Karpas-422 (cell line): ENCODE measurements at regions not wholly inside any gene's neighbourhood (a gene's known extent, or its start where the extent isn't known, plus 50 kb on each side); places are given as distances from the start of the nearest gene placed in this dataset.

Experiments used
- DNase-seq: peaks from one replicate; pipeline ENCODE4 v3.0.0-alpha.2; 2015
- H2AFZ ChIP-seq: fragments of 200-600 bp; sonication (generic); 2 replicates; pipeline ENCODE4 v1.6.1; 2014; ENCODE audit warnings: antibody characterized with exemption, low read length, mixed read lengths
- H3K27ac ChIP-seq: fragments of 200-600 bp; sonication (generic); 2 replicates; pipeline ENCODE4 v1.5.1; 2014; ENCODE audit warnings: mild to moderate bottlenecking, low read length, moderate library complexity
- H3K27me3 ChIP-seq: fragments of 200-600 bp; sonication (generic); 2 replicates; pipeline ENCODE4 v1.6.1; 2014; ENCODE audit warnings: low read length, mixed read lengths
- H3K36me3 ChIP-seq: fragments of 200-600 bp; sonication (generic); 2 replicates; pipeline ENCODE4 v1.6.1; 2014; ENCODE audit warnings: low read length, mixed read lengths; ENCODE audit not compliant: insufficient read depth
- H3K4me1 ChIP-seq: fragments of 200-600 bp; sonication (generic); 2 replicates; pipeline ENCODE4 v1.6.1; 2014; ENCODE audit warnings: mild to moderate bottlenecking, low read length, mixed read lengths
- H3K4me2 ChIP-seq: fragments of 200-600 bp; sonication (generic); 2 replicates; pipeline ENCODE4 v1.6.1; 2014; ENCODE audit warnings: low read length, low read depth, mild to moderate bottlenecking; ENCODE audit not compliant: poor library complexity, severe bottlenecking
- H3K4me3 ChIP-seq: fragments of 200-600 bp; sonication (generic); 2 replicates; pipeline ENCODE4 v1.5.1; 2014; ENCODE audit warnings: mild to moderate bottlenecking, antibody characterized with exemption, low read length, mixed read lengths
- H3K79me2 ChIP-seq: fragments of 200-600 bp; sonication (generic); 2 replicates; pipeline ENCODE4 v1.6.1; 2014; ENCODE audit warnings: mild to moderate bottlenecking, low read length, mixed read lengths
- H3K9ac ChIP-seq: fragments of 200-600 bp; sonication (generic); 2 replicates; pipeline ENCODE4 v1.6.0; 2014; ENCODE audit warnings: low read length
- H3K9me2 ChIP-seq: fragments of 200-600 bp; sonication (generic), shearing (Covaris generic); replicated peaks from 2 replicates; pipeline ENCODE4 v1.6.0; 2014; ENCODE audit warnings: mild to moderate bottlenecking, low read length, moderate library complexity; ENCODE audit not compliant: insufficient read depth
- H3K9me3 ChIP-seq: fragments of 300-700, 200-600 bp; sonication (generic); 2 replicates; pipeline ENCODE4 v1.6.1; 2014; ENCODE audit warnings: low read length, mixed read lengths
- H4K20me1 ChIP-seq: fragments of 200-600 bp; sonication (generic); 2 replicates; pipeline ENCODE4 v1.6.1; 2014; ENCODE audit warnings: mild to moderate bottlenecking, antibody characterized with exemption, low read length, low read depth; ENCODE audit not compliant: insufficient read depth

DNA sequence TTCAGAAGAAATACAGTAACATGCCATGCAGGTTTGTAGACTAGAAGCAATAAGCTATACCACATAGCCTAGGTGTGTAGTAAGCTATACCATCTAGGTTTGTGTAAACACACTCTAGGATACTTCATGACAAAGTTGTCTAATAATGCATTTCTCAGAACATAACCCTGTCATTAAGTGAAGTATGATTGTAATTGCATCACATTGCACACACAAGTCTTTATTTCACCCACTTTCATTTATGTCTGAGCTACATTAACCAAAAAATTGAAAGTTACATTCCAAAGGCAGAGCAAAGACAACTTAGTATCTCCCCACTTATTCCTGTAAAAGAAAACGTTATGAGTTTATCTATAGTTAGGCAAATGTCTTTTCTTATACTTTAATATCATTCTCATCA, 64.5 kb upstream of the ATF3 start:
- H3K36me3 ChIP-seq, result no peaks in the 10 kb centered on the region
- no peak overlapping the region for H3K4me3 ChIP-seq
- H3K4me1 ChIP-seq, result peaks cover 12% of the 10 kb centered on the region
- H2AFZ ChIP-seq, result no peak overlapping the region
- no peaks in the 10 kb centered on the region for H3K27me3 ChIP-seq
- no peaks in the 10 kb centered on the region for H3K9me2 ChIP-seq
- no peak for DNase-seq
- no peak overlapping the region for H3K4me2 ChIP-seq
- H3K79me2 ChIP-seq, result no peaks in the 10 kb centered on the region
- no peaks in the 10 kb centered on the region for H3K9me3 ChIP-seq
- H3K27ac ChIP-seq, result no peak overlapping the region
- H3K9ac ChIP-seq, result no peak overlapping the region
- no peaks in the 10 kb centered on the region for H4K20me1 ChIP-seq

GRCh38 chr1:212545941-212546635, 62.5 kb upstream of the ATF3 start:
- H3K9me2 ChIP-seq, result no peaks in the 10 kb centered on the region
- no peak for DNase-seq
- H3K36me3 ChIP-seq, result no peaks in the 10 kb centered on the region
- H3K27ac ChIP-seq, result no peak overlapping the region
- H4K20me1 ChIP-seq, result no peaks in the 10 kb centered on the region
- no peak overlapping the region for H3K4me3 ChIP-seq
- H2AFZ ChIP-seq, result no peak overlapping the region
- H3K9me3 ChIP-seq, result no peaks in the 10 kb centered on the region
- no peak overlapping the region for H3K4me2 ChIP-seq
- no peak overlapping the region for H3K9ac ChIP-seq
- no peaks in the 10 kb centered on the region for H3K27me3 ChIP-seq
- H3K4me1 ChIP-seq, result peaks cover 12% of the 10 kb centered on the region
- no peaks in the 10 kb centered on the region for H3K79me2 ChIP-seq

GRCh38 chr1:212549503-212550017, 59.0 kb upstream of the ATF3 start:
- Histone ChIP-seq H4K20me1 (no peaks in the 10 kb centered on the region), H3K4me1 (peaks cover 4% of the 10 kb centered on the region), H3K36me3 (no peaks in the 10 kb centered on the region), H2AFZ (no peak overlapping the region), H3K27me3 (no peaks in the 10 kb centered on the region), H3K4me2 (no peak overlapping the region), H3K9ac (no peak overlapping the region), H3K9me3 (no peaks in the 10 kb centered on the region), H3K79me2 (no peaks in the 10 kb centered on the region), H3K27ac (no peak overlapping the region), H3K9me2 (no peaks in the 10 kb centered on the region), H3K4me3 (no peak overlapping the region)
- DNase-seq, result no peak

- no peak overlapping the region for H3K9ac ChIP-seq
- H3K4me1 ChIP-seq, result peaks cover 9% of the 10 kb centered on the region
- H3K27me3 ChIP-seq, result no peaks in the 10 kb centered on the region
- H3K9me3 ChIP-seq, result no peaks in the 10 kb centered on the region
- H3K36me3 ChIP-seq, result no peaks in the 10 kb centered on the region
- H4K20me1 ChIP-seq, result no peaks in the 10 kb centered on the region
- no peak for DNase-seq
- no peak overlapping the region for H3K27ac ChIP-seq
- H3K9me2 ChIP-seq, result no peaks in the 10 kb centered on the region
- no peak overlapping the region for H3K4me2 ChIP-seq
- H3K4me3 ChIP-seq, result no peak overlapping the region
- H3K79me2 ChIP-seq, result no peaks in the 10 kb centered on the region
- no peak overlapping the region for H2AFZ ChIP-seq
These were observed 56.6 kb upstream of the ATF3 start for GRCh38 chr1:212551929-212552328.

DNA sequence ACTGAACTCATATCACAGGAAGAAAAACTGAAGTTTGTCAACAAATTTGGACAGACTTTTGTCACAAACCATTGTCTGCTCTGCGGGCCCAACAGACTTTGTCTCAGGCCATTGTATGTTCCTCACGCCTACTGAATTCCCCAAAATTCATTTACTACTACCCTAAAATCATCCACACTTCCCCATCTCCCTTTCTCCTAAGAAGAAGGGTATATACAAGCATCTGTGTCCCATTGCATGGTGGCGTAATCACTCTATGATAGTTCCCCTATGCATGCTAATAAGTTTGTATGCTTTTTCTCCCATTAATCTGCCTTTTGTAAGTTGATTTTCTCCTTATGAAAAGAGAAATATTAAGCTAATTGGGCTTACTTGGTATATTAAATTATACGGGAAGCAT, 54.9 kb upstream of the ATF3 start:
- H3K4me2 ChIP-seq, result no peak overlapping the region
- H3K79me2 ChIP-seq, result no peaks in the 10 kb centered on the region
- no peak overlapping the region for H2AFZ ChIP-seq
- H3K4me3 ChIP-seq, result no peak overlapping the region
- peaks cover 13% of the 10 kb centered on the region for H3K4me1 ChIP-seq
- no peaks in the 10 kb centered on the region for H3K27me3 ChIP-seq
- no peak overlapping the region for H3K27ac ChIP-seq
- DNase-seq, result no peak
- no peaks in the 10 kb centered on the region for H3K36me3 ChIP-seq
- H4K20me1 ChIP-seq, result no peaks in the 10 kb centered on the region
- no peaks in the 10 kb centered on the region for H3K9me3 ChIP-seq
- H3K9ac ChIP-seq, result no peak overlapping the region
- no peaks in the 10 kb centered on the region for H3K9me2 ChIP-seq

- no peaks in the 10 kb centered on the region for H3K27me3 ChIP-seq
These were observed 54.2 kb upstream of the ATF3 start for GRCh38 chr1:212554401-212554800.

GRCh38 chr1:212555426-212555825, 53.1 kb upstream of the ATF3 start:
- H3K27me3 ChIP-seq, result no peaks in the 10 kb centered on the region
- peaks cover 19% of the 10 kb centered on the region for H3K4me1 ChIP-seq
- no peaks in the 10 kb centered on the region for H3K36me3 ChIP-seq
- no peak overlapping the region for H3K4me3 ChIP-seq
- H3K27ac ChIP-seq, result no peak overlapping the region
- H3K9ac ChIP-seq, result no peak overlapping the region
- no peak overlapping the region for H3K4me2 ChIP-seq
- DNase-seq, result no peak
- H4K20me1 ChIP-seq, result no peaks in the 10 kb centered on the region
- H3K9me2 ChIP-seq, result no peaks in the 10 kb centered on the region
- no peaks in the 10 kb centered on the region for H3K9me3 ChIP-seq
- no peaks in the 10 kb centered on the region for H3K79me2 ChIP-seq
- H2AFZ ChIP-seq, result no peak overlapping the region

More at GRCh38 chr1:212554401-212554800, 54.2 kb upstream of the ATF3 start:
- H3K27ac ChIP-seq, result no peak overlapping the region
- H2AFZ ChIP-seq, result no peak overlapping the region
- no peak overlapping the region for H3K4me3 ChIP-seq
- no peaks in the 10 kb centered on the region for H4K20me1 ChIP-seq
- no peak for DNase-seq
- H3K9me2 ChIP-seq, result no peaks in the 10 kb centered on the region
- no peaks in the 10 kb centered on the region for H3K79me2 ChIP-seq
- H3K36me3 ChIP-seq, result no peaks in the 10 kb centered on the region
- peaks cover 18% of the 10 kb centered on the region for H3K4me1 ChIP-seq
- no peak overlapping the region for H3K9ac ChIP-seq
- no peaks in the 10 kb centered on the region for H3K9me3 ChIP-seq
- H3K4me2 ChIP-seq, result no peak overlapping the region

GRCh38 chr1:212556822-212557549, 51.6 kb upstream of the ATF3 start:
- H4K20me1 ChIP-seq, result no peaks in the 10 kb centered on the region
- H3K36me3 ChIP-seq, result no peaks in the 10 kb centered on the region
- no peak overlapping the region for H3K4me2 ChIP-seq
- no peaks in the 10 kb centered on the region for H3K27me3 ChIP-seq
- no peaks in the 10 kb centered on the region for H3K79me2 ChIP-seq
- peaks cover 19% of the 10 kb centered on the region for H3K4me1 ChIP-seq
- no peak overlapping the region for H3K4me3 ChIP-seq
- no peaks in the 10 kb centered on the region for H3K9me2 ChIP-seq
- no peak overlapping the region for H3K9ac ChIP-seq
- DNase-seq, result no peak
- H3K9me3 ChIP-seq, result no peaks in the 10 kb centered on the region
- no peak overlapping the region for H2AFZ ChIP-seq
- no peak overlapping the region for H3K27ac ChIP-seq
